ENCODE measurements at regions not wholly inside any gene's neighbourhood (a gene's known extent, or its start where the extent isn't known, plus 50 kb on each side); places are given as distances from the start of the nearest gene placed in this dataset.

DNA sequence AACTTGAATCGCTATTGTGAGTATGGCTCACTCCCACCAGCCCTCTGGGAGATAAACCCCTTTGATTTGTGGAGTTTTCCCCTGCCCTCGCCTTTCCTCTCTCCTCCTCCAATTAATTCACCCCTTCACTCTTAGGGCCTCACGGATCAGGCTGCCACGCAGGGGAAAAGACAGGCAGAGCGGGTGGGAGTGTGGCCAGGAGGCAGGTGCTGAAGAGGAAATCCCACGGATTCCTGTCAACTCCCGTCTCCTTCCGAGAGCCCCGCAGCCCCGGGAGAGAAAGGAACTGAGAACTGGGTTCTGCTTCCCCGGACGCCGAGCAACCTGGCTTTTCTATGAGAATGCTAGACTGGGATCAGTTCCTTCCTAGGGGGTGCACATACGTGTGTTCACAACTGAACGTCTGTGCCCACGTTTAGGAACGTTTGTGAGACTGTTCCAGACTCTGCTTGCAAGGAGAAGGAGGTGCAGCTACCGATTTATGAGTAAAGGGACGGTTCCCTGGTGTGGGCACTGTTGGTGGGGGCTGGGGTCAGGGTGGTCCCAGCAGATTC is 314.5 kb upstream of the TLE4 start:
- DNase-seq (ENCODE audit: low spot score): peak; percentile 18

GRCh38 chr9:79257790-79258351 is 313.9 kb upstream of the TLE4 start:
- no peak for DNase-seq (ENCODE audit: low spot score)

DNA sequence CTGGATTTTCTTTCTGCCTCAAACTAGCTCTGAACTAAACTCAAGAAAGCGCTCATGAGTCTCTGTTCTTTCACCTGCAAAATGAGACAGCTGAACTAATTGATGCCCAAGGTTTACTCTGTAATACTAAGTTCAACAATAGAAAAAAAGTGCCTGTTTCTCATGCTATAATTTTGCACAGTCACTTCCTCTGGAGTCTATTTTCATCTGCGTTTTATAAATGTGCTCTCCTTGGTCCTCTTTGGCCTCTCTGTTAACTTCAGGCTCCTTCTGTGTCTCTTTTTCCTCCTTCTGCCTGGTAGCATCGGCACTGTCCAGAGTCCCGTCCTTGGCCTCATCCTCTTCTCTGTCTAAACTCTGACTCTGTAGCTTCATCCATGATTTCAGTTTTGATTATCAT is 311.9 kb upstream of the TLE4 start:
- no peak for DNase-seq (ENCODE audit: low spot score)

DNA sequence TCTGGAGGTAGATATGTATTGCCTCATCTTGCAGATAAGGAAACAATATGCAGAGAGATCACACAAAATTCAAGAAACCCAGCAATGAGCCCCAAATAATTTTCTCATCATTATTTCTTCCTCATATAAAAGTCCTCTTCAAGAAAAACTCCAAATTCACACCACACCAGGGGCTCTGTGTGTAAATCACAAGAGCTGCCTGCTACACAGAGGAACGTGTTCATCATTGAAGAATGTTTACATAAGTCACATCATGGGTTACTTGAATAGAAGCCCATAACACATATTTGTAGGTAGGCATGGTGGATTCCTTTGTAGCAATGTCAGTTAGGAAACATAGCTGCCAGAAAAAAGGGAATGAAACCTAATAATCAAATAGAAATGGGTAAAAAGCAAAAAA is 308.1 kb upstream of the TLE4 start:
- peak; percentile 23 for DNase-seq (ENCODE audit: low spot score)

- DNase-seq (ENCODE audit: low spot score): peak; percentile 66
Observed at GRCh38 chr9:79264041-79264440, 307.7 kb upstream of the TLE4 start.

DNA sequence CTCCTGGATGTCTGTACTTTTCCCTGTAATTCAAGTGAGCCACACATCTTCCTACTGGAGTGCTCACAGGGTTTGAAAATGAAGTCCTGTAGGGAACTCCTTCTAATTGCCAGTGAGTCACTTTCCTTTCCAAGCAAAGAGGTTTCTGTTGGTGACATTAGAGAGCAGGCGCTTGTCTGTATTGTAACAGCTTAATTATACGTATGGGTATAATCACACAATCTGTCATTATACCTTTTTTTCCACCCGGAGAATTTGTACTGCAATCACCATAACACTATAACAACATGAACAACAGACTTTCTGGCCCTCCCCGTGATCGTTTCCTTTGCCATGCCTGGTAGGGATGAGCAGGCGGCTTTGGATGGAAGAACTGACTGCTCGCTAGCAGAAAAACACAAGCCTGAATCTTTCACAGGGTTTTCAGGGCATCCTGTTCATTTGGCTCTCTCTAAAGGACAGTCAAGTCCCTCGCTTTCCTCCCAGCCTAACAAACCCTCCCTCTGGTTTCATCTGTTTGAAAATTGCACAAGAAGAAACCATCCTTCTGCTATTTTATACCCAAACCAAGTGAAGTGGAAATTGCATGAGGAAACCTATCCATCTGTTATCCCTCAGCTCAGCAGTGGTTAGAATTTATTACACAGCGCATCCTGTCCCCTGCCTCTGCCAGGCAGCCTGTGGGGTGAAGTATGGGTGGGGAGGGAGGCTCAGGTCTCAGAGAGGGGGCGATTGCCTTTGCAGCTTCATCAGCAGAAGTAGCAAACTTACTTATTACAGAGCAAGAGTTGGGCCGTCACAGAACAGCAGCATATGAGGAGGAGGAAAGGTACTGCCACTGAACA is 307.0 kb upstream of the TLE4 start:
- peak; percentile 58 for DNase-seq (ENCODE audit: low spot score)

- no peak for DNase-seq (ENCODE audit: low spot score)
Observed at GRCh38 chr9:79266986-79267385, 304.8 kb upstream of the TLE4 start.

- no peak for DNase-seq (ENCODE audit: low spot score)
Observed at GRCh38 chr9:79268806-79269205, 303.0 kb upstream of the TLE4 start.

GRCh38 chr9:79273311-79273710 is 298.5 kb upstream of the TLE4 start:
- no peak for DNase-seq (ENCODE audit: low spot score)

DNA sequence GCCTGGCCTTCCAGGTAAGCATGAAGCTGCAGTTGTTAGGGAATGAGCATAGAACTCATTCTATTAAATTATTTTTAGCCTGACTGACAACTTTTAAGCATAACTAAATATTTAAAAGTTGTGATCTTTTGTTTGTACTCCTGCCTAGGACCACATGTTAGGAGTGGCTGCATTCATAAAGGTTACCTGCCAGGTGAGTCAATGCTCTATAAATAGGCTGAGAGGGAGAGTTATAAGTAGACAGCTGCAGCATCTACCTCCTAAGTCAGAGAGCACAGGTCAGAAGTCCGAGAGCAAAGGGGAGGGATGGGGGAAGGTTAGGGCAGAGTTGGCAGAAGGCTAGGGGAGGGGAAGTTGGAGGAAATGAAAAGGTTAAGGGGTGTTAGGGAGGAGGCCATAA is 292.4 kb upstream of the TLE4 start:
- no peak for DNase-seq (ENCODE audit: low spot score)

- no peak for DNase-seq (ENCODE audit: low spot score)
Observed at GRCh38 chr9:79280691-79281090, 291.1 kb upstream of the TLE4 start.

DNA sequence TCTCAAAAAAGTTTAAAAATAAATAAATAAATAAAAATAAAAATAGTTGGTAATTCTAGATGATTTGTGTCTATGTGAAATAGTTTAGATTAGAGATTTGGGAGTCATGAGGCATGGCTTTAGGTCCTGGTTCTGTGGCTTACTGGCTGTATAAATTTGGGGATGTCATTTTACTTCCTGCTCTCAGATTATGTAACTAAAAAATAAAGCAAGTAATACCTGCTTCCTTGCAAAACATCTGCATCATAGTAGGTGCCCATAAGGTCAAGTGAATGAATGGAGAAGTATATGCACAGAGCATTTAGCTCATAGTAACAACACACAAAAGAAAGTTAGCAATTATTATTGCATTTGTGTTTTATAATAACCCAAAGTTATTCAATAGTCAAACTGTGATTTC is 287.7 kb upstream of the TLE4 start:
- DNase-seq (ENCODE audit: low spot score): no peak

DNA sequence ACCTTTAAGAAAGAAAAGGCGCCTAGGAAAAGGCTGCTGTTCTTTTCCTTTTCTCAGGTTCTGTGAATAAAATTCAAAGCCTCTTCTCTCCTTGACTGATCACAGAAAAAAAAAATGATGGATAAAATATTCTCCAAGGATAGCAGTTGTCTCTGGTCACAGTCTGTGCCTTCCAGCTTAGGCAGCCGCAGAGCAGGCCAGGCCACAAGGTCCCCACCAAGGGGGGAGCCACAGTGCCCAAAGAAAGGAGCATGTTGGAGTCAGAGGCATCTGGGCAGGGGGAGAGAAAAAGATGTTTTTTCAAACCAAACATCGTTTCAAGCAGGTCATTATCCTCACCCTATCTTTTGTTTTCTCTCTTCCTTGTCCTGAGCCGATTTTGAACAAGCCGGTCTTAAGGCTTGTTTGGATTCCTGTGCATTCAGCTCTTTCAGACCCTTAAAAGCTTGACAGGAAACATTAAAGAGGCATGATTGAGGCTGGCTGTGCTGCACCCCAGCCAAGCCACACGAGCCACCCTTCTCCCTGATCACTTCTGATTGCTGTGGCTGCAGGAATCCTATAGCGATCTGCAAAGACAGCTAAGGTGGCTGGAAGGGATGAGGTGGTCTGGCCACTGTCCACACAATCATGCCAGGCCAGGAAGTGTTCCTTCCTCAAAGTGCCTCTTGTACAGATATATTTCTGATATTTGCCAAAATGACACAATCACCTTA is 284.6 kb upstream of the TLE4 start:
- no peak for DNase-seq (ENCODE audit: low spot score)

- DNase-seq (ENCODE audit: low spot score): no peak
Observed at GRCh38 chr9:79287708-79288290, 284.0 kb upstream of the TLE4 start.

DNA sequence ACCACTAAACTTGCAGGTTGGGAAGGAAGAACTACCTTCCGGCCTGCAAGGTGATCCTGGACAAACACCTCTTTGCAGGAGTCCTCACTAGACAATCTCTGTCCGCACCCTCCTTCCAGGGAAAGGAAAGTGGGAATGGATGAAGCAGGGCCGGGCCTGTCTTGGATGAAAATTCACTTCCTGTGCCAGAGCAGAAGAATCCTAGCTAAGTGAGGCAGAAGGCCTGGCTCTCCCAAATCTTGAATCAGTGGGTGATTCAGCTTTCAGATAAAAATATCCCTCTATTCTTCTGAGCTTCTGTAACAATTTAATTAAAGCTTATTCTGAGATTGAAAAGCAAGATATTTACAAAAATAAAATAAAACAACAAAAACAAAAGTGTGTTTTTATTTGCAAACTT is 281.9 kb upstream of the TLE4 start:
- no peak for DNase-seq (ENCODE audit: low spot score)

DNA sequence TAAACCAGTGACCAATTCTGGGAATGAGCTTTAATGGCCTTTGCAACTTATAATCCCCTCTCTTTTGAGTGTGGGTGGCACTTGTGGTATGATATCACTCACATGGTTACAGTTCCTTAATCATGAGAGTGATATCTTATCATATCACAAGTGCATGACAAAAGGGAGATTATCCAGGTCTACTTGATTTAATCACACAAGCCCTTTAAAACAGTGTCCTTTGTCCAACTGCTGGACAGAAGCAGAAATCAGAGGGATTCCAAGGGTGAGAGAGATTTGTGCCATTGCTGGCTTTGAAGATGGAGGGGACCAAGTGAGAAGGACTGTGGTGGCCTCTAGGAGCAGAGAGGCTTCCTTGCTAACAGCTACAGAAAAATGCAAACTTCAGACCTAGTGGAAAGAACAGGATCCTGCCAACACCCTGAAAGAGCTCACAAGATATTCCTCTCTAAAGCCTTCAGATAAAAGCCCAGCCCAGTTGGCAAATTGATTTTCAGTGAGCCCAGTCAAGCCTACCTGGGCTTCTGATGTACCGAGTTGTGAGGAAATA is 279.0 kb upstream of the TLE4 start:
- DNase-seq (ENCODE audit: low spot score): no peak

DNA sequence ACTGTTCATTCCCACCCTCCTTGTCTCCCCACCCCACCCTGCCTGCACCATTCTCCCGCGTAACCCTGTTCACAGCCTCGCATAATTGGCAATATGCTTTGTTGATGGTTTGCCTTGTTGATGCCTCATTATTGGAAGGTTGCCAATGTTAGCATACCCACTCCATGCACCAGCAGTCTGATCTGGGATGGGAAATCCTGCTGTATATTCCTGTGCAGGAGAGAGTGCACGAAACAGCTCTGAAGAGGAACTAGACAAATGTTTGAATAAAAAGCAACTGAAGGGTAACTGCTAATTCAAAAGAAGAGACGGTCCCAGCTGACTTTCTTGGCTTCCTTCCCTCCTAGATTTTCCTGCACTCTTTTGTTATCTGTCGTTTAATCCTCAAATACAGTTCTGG is 271.7 kb upstream of the TLE4 start:
- no peak for DNase-seq (ENCODE audit: low spot score)

GRCh38 chr9:79301085-79301484 is 270.7 kb upstream of the TLE4 start:
- no peak for DNase-seq (ENCODE audit: low spot score)

- peak; percentile 18 for DNase-seq (ENCODE audit: low spot score)
Observed at GRCh38 chr9:79301551-79302391, 270.0 kb upstream of the TLE4 start.

DNA sequence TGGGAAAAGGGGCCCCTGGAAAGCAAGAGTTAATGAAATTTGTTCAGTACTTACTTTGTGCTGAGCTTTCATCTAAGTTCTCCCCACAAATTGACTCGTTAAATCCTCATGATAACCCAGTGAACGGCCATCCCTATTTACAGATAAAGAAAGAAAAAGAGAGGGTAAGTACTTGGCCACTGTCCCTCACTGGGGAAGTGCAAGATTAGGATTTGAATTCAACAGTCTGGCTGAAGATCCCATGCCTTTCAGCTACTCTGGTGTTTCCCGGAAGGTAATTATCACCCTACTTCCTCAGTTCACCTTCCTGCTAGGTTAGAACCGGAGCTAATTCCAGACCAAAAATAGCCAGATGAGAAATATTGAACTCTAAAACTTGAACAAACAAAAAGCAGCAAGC is 269.2 kb upstream of the TLE4 start:
- no peak for DNase-seq (ENCODE audit: low spot score)

GRCh38 chr9:79308012-79308411 is 263.8 kb upstream of the TLE4 start:
- no peak for DNase-seq (ENCODE audit: low spot score)

All from A172 (cell line).